ENCODE measurements at regions not wholly inside any gene's neighbourhood (a gene's known extent, or its start where the extent isn't known, plus 50 kb on each side); places are given as distances from the start of the nearest gene placed in this dataset.

GRCh38 chr14:85357120-85357519, 172.8 kb upstream of the FLRT2 start:
- DNase-seq (ENCODE audit: low spot score) = no peak
- WGBS (ENCODE audit: low lambda C conversion rate, missing lambda C conversion rate) = 78% methylated on average over 5 of the region's 5 CpGs

GRCh38 chr14:85358136-85358785, 171.7 kb upstream of the FLRT2 start:
- Histone ChIP-seq H4K20me1 (ENCODE audit: insufficient read depth, poor library complexity, severe bottlenecking) (no peaks in the 10 kb centered on the region), H3K4me3 (no peak overlapping the region), H3K4me1 (ENCODE audit: insufficient read depth) (peaks cover 9% of the 10 kb centered on the region), H3K27ac (no peak overlapping the region), H3K9me3 (ENCODE audit: low read depth) (no peaks in the 10 kb centered on the region), H3K4me2 (no peak overlapping the region), H3K27me3 (no peaks in the 10 kb centered on the region), H3K36me3 (replicated peaks; ENCODE audit: insufficient read depth, low read depth) (no peaks in the 10 kb centered on the region), H2AFZ (no peak overlapping the region), H3K9me2 (replicated peaks; ENCODE audit: insufficient read depth) (no peaks in the 10 kb centered on the region), H3K79me2 (no peaks in the 10 kb centered on the region)
- TF ChIP-seq EZH2phosphoT487 (IDR thresholded peaks at IDR 0.05; ENCODE audit: low read depth, severe bottlenecking, unreplicated experiment) (no peak), CTCF (IDR thresholded peaks at IDR 0.05; ENCODE audit: poor library complexity) (no peak), EZH2 (IDR thresholded peaks at IDR 0.05; ENCODE audit: borderline replicate concordance) (no peak)
- DNase-seq (ENCODE audit: low spot score) = no peak
- 70% methylated on average over 1 of the region's 1 CpG for WGBS (ENCODE audit: low lambda C conversion rate, missing lambda C conversion rate)

More at GRCh38 chr14:85357120-85357519, 172.8 kb upstream of the FLRT2 start:
- Histone ChIP-seq H3K4me3 (no peak overlapping the region), H3K4me2 (no peak overlapping the region), H3K27ac (no peak overlapping the region), H2AFZ (no peak overlapping the region), H3K4me1 (ENCODE audit: insufficient read depth) (peaks cover 4% of the 10 kb centered on the region), H3K79me2 (no peaks in the 10 kb centered on the region), H3K9me3 (ENCODE audit: low read depth) (no peaks in the 10 kb centered on the region), H3K27me3 (no peaks in the 10 kb centered on the region), H3K9me2 (replicated peaks; ENCODE audit: insufficient read depth) (no peaks in the 10 kb centered on the region), H4K20me1 (ENCODE audit: insufficient read depth, poor library complexity, severe bottlenecking) (no peaks in the 10 kb centered on the region), H3K36me3 (replicated peaks; ENCODE audit: insufficient read depth, low read depth) (no peaks in the 10 kb centered on the region)
- TF ChIP-seq EZH2phosphoT487 (IDR thresholded peaks at IDR 0.05; ENCODE audit: low read depth, severe bottlenecking, unreplicated experiment) = no peak

GRCh38 chr14:85359505-85359904, 170.4 kb upstream of the FLRT2 start:
- TF ChIP-seq CTCF (IDR thresholded peaks at IDR 0.05; ENCODE audit: poor library complexity) (no peak), EZH2phosphoT487 (IDR thresholded peaks at IDR 0.05; ENCODE audit: low read depth, severe bottlenecking, unreplicated experiment) (no peak), EZH2 (IDR thresholded peaks at IDR 0.05; ENCODE audit: borderline replicate concordance) (no peak)
- H3K4me2 ChIP-seq = no peak overlapping the region

GRCh38 chr14:85363358-85363757, 166.6 kb upstream of the FLRT2 start:
- 69% methylated on average over 2 of the region's 2 CpGs for WGBS (ENCODE audit: low lambda C conversion rate, missing lambda C conversion rate)
- H3K4me1 ChIP-seq (ENCODE audit: insufficient read depth) = peaks cover 6% of the 10 kb centered on the region
- H3K9me2 ChIP-seq (replicated peaks; ENCODE audit: insufficient read depth) = no peaks in the 10 kb centered on the region
- H3K79me2 ChIP-seq = no peaks in the 10 kb centered on the region
- no peaks in the 10 kb centered on the region for H3K9me3 ChIP-seq (ENCODE audit: low read depth)
- no peak overlapping the region for H3K4me3 ChIP-seq
- no peaks in the 10 kb centered on the region for H3K36me3 ChIP-seq (replicated peaks; ENCODE audit: insufficient read depth, low read depth)
- H3K4me2 ChIP-seq = no peak overlapping the region
- no peak overlapping the region for H3K27ac ChIP-seq
- DNase-seq (ENCODE audit: low spot score) = no peak
- TF ChIP-seq EZH2phosphoT487 (IDR thresholded peaks at IDR 0.05; ENCODE audit: low read depth, severe bottlenecking, unreplicated experiment) (no peak), EZH2 (IDR thresholded peaks at IDR 0.05; ENCODE audit: borderline replicate concordance) (no peak), CTCF (IDR thresholded peaks at IDR 0.05; ENCODE audit: poor library complexity) (no peak)
- H3K27me3 ChIP-seq = no peaks in the 10 kb centered on the region
- no peaks in the 10 kb centered on the region for H4K20me1 ChIP-seq (ENCODE audit: insufficient read depth, poor library complexity, severe bottlenecking)
- H2AFZ ChIP-seq = no peak overlapping the region

More at GRCh38 chr14:85359505-85359904, 170.4 kb upstream of the FLRT2 start:
- H3K27me3 ChIP-seq = no peaks in the 10 kb centered on the region
- H3K4me1 ChIP-seq (ENCODE audit: insufficient read depth) = peaks cover 10% of the 10 kb centered on the region
- no peak overlapping the region for H3K4me3 ChIP-seq
- DNase-seq (ENCODE audit: low spot score) = no peak
- no peaks in the 10 kb centered on the region for H3K36me3 ChIP-seq (replicated peaks; ENCODE audit: insufficient read depth, low read depth)
- H2AFZ ChIP-seq = no peak overlapping the region
- H3K27ac ChIP-seq = no peak overlapping the region
- H3K9me3 ChIP-seq (ENCODE audit: low read depth) = no peaks in the 10 kb centered on the region
- H4K20me1 ChIP-seq (ENCODE audit: insufficient read depth, poor library complexity, severe bottlenecking) = no peaks in the 10 kb centered on the region
- H3K79me2 ChIP-seq = no peaks in the 10 kb centered on the region
- no peaks in the 10 kb centered on the region for H3K9me2 ChIP-seq (replicated peaks; ENCODE audit: insufficient read depth)
